HG02973 (cell line): ENCODE measurements at regions not wholly inside any gene's neighbourhood (a gene's known extent, or its start where the extent isn't known, plus 50 kb on each side); places are given as distances from the start of the nearest gene placed in this dataset.
"Not testable (repeated sequence)": the region's sequence is repeated elsewhere in the genome, so short reads cannot be mapped to it uniquely, and the experiment has no call there.

Source experiments
- ATAC-seq: cut with Tn5 transposase; IDR thresholded peaks from one replicate; pipeline ENCODE4 v1.9.1; 2021; ENCODE audit warnings: moderate library complexity; ENCODE audit not compliant: unreplicated experiment

DNA sequence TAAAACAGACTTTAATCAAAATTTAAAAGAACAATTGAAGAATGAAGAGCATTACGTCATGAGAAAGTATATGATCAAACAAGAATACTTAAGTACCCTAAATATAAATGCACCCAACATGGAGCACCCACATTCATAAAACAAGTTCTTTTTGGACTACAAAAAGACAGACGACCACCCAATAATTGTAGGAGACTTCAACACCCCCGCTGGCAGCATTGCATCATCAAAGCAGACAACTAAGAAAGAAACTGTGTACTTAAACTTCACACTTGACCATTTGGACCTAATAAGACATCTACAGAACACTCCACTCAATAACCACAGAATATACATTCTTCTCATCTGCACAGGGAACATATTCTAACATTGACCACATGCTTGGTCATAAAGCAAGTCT, 291.7 kb upstream of the ZNF322 start:
- ATAC-seq, result not testable (repeated sequence)

DNA sequence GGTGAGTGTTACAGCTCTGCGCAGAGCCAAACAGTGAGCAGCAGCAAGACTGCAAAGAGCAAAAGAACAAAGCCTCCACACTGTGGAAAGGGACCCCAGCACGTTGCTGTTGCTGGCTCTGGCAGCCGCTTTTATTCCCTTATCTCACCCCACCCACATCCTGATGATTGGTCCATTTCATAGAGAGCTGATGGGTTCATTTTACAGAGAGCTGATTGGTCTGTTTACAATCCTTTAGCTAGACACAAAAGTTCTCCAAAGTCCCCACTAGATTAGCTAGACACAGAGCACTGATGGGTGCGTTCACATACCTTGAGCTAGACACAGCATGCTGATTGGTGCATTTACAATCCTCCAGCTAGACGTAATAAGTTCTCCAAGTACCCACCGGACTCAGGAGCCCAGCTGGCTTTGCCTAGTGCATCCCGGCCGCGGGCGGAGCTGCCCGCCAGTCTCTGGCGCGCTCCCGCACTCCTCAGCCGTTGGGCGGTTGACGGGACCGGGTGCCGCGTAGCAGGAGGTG, 291.4 kb upstream of the PRSS16 start:
- ATAC-seq, result not testable (repeated sequence)

DNA sequence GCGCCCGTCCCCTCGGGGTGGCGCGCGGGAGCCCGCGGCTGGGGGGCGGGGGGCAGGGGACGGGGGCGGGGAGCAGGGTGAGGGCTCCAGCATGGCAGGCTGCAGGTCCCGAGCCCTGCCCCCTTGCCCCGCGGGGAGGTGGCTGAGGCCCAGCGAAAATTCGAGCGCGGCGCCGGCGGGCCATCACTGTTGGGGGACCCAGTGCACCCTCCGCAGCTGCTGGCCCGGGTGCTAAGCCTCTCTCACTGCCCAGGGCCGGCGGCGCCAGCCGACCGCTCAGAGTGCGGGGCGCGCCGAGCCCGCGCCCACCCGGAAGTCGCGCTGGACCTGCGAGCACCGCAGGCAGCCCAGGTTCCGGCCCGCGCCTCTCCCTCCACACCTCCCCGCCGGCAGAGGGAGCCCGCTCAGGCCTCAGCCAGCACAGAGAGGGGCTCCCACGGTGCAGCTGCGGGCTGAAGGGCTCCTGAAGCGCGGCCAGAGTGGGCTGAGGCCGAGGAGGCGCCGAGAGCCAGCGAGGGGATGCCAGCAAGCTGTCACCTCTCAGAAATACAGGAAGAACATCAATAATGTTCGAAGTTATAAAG, 290.8 kb upstream of the PRSS16 start:
- not testable (repeated sequence) for ATAC-seq

DNA sequence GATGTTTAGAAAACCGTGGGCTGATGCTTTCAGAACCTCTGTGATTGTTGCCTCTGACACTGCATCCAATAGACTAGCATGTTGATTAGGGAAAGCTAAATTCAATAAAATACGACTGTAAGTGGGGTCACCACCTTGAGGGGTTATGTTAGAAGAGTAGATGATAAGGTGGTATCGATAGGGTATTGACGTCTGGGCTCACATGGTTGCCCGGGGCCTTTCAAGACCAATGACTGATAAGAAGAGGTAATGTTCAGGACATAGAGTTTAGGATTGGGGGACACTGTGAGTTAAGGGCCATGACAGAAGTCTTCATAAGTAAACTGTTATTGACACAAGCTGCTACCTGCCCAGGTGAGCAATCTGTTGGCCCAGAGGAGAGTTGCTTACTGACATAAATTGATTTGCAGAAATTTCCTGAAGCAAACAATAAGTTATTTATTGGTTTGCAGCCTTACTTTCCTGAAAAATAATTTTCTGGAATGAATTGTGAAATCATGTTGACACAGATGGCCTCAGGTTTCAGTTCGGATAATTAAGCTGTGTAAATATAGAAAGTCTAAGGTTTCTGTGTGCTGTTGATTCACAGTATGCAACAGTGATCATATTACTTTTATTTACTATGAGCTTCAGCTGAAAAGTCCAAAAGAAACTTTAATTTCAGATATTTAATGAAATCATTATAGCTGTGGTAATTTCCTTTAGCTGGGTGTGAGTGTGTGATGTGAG, 289.9 kb upstream of the PRSS16 start:
- ATAC-seq, result not testable (repeated sequence)

DNA sequence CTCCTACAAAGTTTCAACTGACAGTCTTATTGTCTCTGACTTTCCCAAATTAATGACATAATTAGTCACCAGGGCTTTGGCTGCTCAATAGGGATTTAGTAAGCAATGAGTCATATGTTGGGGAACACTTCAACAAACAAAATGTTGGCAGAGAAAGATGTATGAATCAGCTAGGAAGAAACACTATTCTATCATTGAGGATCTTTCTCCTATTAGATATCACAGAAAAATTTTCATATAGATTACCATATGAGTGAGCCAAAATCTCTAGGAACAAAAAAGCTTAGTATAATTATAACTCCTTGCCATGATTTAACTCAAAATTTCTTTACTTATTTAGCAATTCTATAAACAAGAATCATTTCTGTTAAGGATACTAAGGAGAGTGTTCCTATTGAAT, 286.3 kb upstream of the PRSS16 start:
- ATAC-seq, result not testable (repeated sequence)

DNA sequence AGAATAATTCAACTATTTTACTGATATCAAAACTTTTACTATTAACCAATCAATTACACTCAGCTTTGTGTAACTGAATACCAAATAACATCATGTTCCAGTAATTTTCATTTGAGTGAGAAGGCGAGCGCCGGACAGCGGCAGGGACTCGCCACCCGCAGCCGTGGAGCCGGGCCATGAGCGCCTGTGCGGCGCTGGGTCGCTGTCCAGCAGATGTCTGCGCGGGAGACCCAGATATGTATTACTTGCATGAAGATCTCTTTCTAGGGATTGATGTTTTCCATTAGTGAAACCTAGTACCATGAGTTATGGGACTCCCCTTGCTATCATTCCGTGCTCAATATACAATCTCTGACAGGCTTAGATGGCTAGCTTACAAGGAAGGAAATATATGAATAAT, 245.1 kb upstream of the PRSS16 start:
- no peak for ATAC-seq

DNA sequence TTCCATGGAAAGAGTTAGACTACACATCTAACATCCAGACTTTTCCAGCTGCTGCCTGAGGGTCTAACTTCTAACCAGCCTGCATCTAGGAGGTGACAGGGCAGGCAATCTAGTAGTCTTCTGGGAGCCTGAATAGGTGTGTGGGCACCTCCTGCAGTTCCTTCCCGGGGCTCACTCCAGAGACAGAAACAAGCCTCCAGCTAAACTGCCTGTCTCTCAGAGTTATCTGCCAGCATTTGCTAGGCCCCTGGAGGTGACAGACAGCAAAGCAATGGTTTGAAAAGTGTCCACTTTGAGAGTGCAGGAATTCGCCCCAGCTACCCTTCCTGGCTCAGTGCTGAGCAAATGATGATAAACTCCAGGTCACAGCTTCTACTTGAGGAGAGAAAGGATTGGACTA, 240.5 kb upstream of the PRSS16 start:
- ATAC-seq, result no peak

GRCh38 chr6:27008613-27009012, 238.9 kb upstream of the PRSS16 start:
- not testable (repeated sequence) for ATAC-seq

- not testable (repeated sequence) for ATAC-seq
Observed at GRCh38 chr6:27014053-27014452, 233.4 kb upstream of the PRSS16 start.

GRCh38 chr6:27016689-27017088, 230.8 kb upstream of the PRSS16 start:
- no peak for ATAC-seq

GRCh38 chr6:27018401-27018800, 229.1 kb upstream of the PRSS16 start:
- ATAC-seq, result not testable (repeated sequence)

GRCh38 chr6:27019651-27020552, 227.6 kb upstream of the PRSS16 start:
- ATAC-seq, result peak; percentile 85

- no peak for ATAC-seq
Observed at GRCh38 chr6:27020553-27020880, 227.0 kb upstream of the PRSS16 start.

- no peak for ATAC-seq
Observed at GRCh38 chr6:27023664-27024063, 223.8 kb upstream of the PRSS16 start.

- no peak for ATAC-seq
Observed at GRCh38 chr6:27025351-27025750, 222.2 kb upstream of the PRSS16 start.

- ATAC-seq, result no peak
Observed at GRCh38 chr6:27026361-27026760, 221.1 kb upstream of the PRSS16 start.

DNA sequence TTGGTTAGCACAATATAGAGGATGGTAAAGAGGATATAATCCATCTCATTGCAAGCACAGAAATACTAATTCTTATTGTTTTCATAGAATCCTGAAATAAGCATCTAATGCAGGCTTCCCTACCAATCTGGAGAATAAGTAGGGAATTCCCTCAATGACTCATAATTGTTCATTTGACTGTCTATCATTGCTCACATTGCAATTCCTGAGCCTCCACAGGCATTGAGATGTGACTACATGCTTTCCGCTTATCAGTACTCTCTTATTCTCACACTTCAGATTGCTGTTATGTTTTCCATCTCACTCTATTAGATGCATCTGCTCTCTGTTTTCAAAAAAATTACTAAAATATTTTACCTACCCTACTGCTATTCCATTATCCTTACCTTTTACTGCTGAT, 216.2 kb upstream of the PRSS16 start:
- no peak for ATAC-seq

GRCh38 chr6:27038498-27038897, 209.0 kb upstream of the PRSS16 start:
- no peak for ATAC-seq

- ATAC-seq, result no peak
Observed at GRCh38 chr6:27040244-27041042, 207.1 kb upstream of the PRSS16 start.

DNA sequence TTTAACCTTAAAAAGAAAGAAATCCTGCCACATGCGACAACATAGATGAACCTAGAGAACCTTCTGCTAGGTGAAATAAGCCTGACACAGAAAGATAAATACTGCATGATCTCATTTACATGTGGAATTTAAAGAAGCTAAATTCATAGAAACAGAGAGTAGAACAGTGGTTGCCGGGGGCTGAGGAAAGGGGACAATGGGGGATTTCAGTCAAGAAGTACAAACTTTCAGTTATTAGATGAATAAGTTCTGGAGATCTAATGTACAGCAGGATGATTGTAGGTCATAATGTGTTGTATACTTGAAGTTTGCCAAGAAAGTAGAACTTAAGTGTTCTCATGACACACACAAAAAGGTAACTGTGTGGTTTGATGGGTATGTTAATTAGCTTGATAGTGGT, 204.3 kb upstream of the PRSS16 start:
- no peak for ATAC-seq

DNA sequence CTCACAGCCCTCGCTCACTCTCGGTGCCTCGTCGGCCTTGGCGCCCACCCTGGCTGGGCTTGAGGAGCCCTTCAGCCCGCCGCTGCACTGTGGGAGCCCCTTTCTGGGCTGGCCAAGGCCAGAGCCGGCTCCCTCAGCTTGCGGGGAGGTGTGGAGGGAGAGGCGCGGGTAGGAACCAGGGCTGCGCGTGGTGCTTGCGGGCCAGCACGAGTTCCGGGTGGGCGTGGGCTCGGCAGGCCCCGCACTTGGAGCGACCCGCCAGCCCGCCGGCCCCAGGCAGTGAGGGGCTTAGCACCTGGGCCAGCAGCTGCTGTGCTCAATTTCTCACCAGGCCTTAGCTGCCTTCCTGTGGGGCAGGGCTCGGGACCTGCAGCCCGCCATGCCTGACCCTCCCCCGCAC, 202.4 kb upstream of the PRSS16 start:
- not testable (repeated sequence) for ATAC-seq
